ENCODE measurements at regions not wholly inside any gene's neighbourhood (a gene's known extent, or its start where the extent isn't known, plus 50 kb on each side); places are given as distances from the start of the nearest gene placed in this dataset.

DNA sequence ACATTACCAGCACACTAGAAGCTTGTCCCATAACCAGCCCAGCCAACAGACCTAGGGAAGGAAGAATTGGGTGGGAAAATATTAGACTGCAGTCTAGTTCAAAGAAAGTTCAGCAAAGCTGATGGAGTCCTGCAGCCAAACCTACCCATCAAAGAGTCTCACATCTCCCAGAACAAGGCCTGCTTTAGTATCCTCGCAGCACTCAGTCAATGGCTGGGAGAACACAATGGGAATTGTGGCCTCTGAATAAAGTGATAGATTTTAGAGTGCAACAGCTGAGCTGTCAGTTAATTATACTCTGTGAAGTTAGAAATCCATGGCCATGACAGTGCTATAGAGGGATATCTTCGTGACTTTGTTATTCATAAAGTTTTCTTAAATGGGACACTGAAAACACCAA, 207.2 kb upstream of the NAALADL2 start:
- DNase-seq (ENCODE audit: low spot score), result no peak

DNA sequence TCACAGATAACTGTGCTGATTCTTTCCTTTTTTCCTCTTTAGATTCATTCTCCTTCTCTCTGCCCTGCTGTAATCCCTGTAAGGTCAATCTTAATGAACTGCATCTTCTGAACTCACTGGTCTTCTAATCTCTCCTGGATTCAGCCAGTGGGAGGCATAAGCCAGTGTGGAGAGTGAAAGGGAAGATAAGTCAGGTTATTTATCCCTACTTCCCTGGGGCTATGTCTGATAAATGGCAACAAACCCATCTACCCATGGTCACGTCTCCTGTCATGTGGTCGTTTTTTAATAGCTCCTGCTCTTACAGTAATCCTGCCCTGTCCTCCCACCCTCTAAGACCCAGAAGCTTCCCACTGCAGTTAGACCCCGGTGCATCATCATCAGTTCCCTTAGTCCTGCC, 199.6 kb upstream of the NAALADL2 start:
- no peak for DNase-seq (ENCODE audit: low spot score)

- DNase-seq (ENCODE audit: low spot score), result no peak
These were observed 196.5 kb upstream of the NAALADL2 start for GRCh38 chr3:174662653-174663052.

DNA sequence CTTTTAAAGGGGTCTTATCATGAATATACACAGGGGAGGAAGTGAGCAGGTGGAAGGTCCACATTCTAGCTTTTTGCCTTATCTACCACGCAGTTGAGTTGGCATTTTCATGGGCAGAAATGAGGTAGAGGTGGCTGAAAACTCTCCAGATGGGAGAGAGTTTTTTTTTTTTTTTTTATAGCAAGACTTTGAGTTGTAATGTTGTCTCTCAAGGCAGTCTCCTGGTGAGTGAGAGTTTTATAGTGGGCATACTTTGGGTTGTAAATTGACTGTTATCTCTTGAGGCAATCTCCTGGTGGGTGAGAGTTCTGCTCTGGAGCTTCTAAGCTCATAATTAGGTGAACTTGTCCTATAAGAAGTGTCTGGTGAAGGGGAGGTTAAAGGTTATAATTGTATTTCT, 191.7 kb upstream of the NAALADL2 start:
- no peak for DNase-seq (ENCODE audit: low spot score)

GRCh38 chr3:174675406-174675805, 183.7 kb upstream of the NAALADL2 start:
- no peak for DNase-seq (ENCODE audit: low spot score)

DNA sequence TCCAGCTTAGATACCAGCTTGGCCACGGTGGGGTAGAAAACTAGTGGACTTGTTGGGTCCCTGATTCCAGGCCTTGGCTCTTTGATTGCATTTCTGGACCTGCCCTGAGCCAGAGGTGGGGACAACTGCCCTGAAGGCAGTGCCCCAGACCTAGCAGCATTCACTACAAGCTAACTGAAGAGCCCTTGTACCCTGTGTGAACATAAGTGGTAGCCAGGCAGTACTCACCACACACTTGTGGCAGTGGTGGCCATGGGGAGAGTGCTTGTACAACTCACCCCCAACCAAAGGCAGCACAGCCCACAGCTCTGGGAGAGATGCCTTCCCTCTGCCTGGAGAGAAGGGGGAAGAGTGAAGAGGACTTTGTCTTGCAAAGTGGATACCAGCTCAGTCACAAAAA, 177.3 kb upstream of the NAALADL2 start:
- DNase-seq (ENCODE audit: low spot score), result no peak

DNA sequence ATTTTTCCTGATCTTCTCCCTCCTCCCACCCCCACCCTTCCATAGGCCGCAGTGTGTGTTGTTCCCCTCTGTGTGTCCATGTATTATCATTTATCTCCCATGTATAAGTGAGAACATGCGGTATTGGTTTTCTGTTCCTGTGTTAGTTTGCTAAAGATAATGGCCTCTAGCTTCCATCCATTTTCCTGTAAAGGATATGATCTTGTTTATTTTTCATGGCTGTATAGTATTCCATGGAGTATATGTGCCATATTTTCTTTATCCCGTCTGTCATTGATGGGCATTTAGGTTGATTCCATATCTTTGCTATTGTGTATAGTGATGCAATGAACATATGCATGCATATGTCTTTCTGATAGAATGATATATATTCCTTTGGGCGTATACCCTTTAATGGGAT, 173.3 kb upstream of the NAALADL2 start:
- DNase-seq (ENCODE audit: low spot score), result no peak

DNA sequence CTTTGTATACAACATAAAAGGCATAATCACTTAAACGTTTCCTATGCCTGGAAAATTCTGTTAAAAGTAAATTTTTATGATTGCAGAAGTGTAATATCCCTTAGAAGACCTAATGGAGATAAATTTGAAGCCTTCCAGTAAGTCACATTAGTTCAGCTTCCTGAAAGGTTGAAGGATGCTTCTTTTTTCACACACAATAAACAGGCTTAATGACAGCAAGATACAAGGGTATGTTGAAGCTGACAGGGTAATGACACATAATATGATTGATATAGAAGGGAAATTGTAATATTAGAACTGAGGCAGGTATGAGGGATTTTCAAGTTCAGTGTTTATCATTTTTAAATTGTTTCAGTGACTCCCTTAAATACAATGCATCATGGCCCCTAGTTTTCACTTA, 161.8 kb upstream of the NAALADL2 start:
- no peak for DNase-seq (ENCODE audit: low spot score)

DNA sequence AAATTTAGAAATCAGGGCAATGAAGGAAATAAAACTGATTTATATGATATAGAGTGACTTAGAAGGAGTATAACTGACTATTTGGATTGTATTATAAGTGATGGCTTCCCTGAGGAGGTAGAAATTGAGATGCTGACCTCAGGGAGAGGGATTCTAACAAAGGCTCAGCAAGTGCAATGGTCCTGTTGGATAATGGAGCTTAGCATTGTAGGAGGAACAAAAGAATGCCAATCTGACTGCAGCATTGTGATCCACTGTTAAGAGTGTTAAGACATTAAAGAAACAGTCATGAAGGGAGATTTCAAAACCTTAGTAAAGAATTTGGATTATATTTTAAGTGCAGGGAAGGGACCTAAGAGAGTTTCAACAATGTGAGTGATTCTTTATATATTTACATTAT, 158.4 kb upstream of the NAALADL2 start:
- DNase-seq (ENCODE audit: low spot score), result no peak

DNA sequence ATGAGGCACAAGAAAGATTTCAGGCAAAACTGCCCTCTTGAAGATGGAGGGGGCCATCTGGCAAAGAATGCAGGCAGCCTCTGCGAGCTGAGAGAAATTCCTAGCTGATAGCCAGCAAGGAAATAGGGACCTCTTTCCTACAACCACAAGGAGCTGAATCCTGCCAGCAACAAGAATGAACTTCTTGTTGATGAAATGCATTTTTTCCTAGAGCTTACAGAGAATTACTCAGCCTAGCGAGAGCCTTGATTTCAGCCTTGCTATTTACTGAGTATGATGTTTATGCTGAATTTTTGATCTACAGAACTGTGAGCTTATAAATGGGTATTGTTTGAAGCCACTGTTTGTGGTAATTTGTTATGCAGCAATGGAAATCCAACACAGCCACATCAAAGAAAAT, 148.5 kb upstream of the NAALADL2 start:
- no peak for DNase-seq (ENCODE audit: low spot score)

- no peak for DNase-seq (ENCODE audit: low spot score)
These were observed 143.7 kb upstream of the NAALADL2 start for GRCh38 chr3:174715386-174715785.

GRCh38 chr3:174716956-174717505, 142.1 kb upstream of the NAALADL2 start:
- no peak for DNase-seq (ENCODE audit: low spot score)

- no peak for DNase-seq (ENCODE audit: low spot score)
These were observed 138.4 kb upstream of the NAALADL2 start for GRCh38 chr3:174720717-174721116.

GRCh38 chr3:174725303-174725702, 133.8 kb upstream of the NAALADL2 start:
- DNase-seq (ENCODE audit: low spot score), result no peak

GRCh38 chr3:174737966-174738365, 121.2 kb upstream of the NAALADL2 start:
- DNase-seq (ENCODE audit: low spot score), result no peak

DNA sequence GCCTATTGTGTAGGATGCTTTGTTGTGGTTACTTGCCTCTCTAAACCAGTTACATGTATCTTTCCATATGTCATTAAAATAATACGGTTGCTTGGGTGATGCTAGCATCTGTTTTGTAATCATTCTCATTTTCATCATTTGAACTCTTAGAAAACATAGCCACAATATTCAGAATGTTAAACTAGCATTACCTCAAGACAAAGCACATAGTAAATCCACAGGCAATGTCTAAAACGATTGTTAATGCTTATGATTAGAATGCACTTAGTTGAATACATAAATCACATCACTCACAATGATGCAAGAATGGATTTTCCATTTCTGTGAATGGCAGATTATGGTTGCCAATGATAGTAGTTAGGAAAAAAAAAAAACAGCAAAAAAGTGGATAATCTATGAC, 110.0 kb upstream of the NAALADL2 start:
- no peak for DNase-seq (ENCODE audit: low spot score)

- DNase-seq (ENCODE audit: low spot score), result no peak
These were observed 103.0 kb upstream of the NAALADL2 start for GRCh38 chr3:174755833-174756829.

DNA sequence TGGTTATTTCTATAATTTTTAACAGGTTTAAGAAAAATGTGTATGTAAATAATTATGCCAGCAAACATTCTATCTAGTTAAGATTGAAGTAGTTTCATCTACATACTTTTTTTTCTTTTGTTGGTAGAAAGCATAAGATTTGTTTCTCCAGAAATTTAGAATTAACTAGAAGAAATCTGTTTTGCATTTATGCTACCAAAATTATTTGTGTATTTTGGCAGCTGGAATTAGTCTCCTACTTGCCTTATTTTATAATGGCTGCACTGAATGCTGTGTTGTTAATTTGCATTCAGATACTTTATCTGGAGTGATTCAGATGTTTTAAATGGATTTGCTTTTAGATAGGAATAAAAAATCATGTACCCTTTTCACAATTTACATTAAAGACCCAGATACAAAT, 100.2 kb upstream of the NAALADL2 start:
- no peak for DNase-seq (ENCODE audit: low spot score)

- DNase-seq (ENCODE audit: low spot score), result no peak
These were observed 91.7 kb upstream of the NAALADL2 start for GRCh38 chr3:174767406-174767805.

DNA sequence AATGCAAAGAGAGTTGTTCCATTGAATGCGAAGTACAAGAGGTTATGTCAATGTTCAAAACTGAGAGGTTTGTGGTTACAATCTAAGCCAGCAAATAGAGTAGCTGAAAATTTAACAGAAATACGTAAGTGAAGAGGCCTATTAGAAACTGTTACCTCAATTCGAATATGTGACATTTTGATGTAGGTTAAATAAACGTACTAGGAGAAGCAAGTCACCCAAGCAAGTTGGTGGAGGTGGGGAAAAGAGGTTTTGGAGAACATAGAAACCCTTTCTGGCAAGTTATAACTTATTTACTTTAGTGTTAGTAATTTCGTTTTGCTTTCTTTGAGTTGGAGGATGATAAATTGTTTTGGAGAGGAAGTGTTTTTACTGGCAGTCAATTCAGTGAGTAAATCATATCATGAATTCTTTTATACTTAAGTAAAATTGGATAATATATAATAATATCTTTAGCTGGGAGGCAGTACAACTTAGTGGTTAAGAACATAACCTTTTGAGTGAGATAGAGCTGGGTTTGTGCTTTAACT, 91.2 kb upstream of the NAALADL2 start:
- no peak for DNase-seq (ENCODE audit: low spot score)

GRCh38 chr3:174769171-174769570, 90.0 kb upstream of the NAALADL2 start:
- DNase-seq (ENCODE audit: low spot score), result no peak

DNA sequence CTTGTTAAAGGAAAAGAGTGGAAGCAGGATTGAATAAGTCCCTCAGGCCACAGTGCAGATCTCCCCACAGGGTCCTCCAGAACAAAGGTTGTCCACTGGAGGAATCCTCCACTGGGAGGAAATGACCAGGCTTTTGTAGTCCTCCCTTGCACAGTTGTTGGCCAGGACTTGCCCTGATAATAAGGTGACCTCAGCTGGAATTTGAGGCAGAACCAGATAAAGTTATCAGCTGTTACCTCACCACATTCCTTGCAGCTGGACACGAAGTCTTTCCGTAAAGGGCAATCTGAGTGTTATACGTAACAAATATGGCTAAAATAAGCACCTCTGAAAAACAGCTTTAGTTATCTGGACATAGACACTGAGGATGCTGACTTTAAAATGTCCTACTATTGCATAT, 83.5 kb upstream of the NAALADL2 start:
- no peak for DNase-seq (ENCODE audit: low spot score)

DNA sequence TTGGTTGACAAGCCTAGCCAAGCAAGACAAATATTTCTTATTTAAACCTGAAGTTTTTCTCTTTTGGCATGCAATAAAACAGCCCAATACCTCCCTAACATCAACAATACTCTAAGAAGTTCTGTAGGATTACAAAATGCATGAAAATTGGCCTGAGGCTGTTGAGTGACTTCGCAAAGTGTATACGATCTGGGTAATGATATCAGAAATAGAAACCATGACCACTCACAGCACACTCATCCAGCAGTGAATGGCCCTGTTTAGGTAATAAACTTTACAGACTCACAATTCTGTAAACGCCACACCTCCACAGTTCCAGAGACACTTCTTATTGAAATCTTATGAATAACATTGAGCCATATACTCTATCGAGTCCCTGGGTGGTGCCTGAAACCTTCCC, 83.0 kb upstream of the NAALADL2 start:
- DNase-seq (ENCODE audit: low spot score), result no peak

Measured in HuH-7.5 (cell line).